SIG-M5 (cell line): ENCODE measurements at regions not wholly inside any gene's neighbourhood (a gene's known extent, or its start where the extent isn't known, plus 50 kb on each side); places are given as distances from the start of the nearest gene placed in this dataset.
"Not testable (repeated sequence)": the region's sequence is repeated elsewhere in the genome, so short reads cannot be mapped to it uniquely, and the experiment has no call there.

Source experiments
- DNase-seq: peaks from one replicate; lab custom pipeline; 2025; lab: John Stamatoyannopoulos, UW

- DNase-seq = not testable (repeated sequence)
These were observed 492.9 kb upstream of the ARPP21 start for GRCh38 chr3:35146256-35147035.

GRCh38 chr3:35183927-35184675 is 455.2 kb upstream of the ARPP21 start:
- no peak for DNase-seq

GRCh38 chr3:35184775-35185174 is 454.6 kb upstream of the ARPP21 start:
- DNase-seq = no peak

GRCh38 chr3:35187908-35188307 is 451.4 kb upstream of the ARPP21 start:
- DNase-seq = no peak

- no peak for DNase-seq
These were observed 444.7 kb upstream of the ARPP21 start for GRCh38 chr3:35194666-35195065.

- DNase-seq = no peak
These were observed 440.5 kb upstream of the ARPP21 start for GRCh38 chr3:35198857-35199256.

- no peak for DNase-seq
These were observed 439.3 kb upstream of the ARPP21 start for GRCh38 chr3:35200056-35200455.

GRCh38 chr3:35201211-35201610 is 438.1 kb upstream of the ARPP21 start:
- no peak for DNase-seq

- DNase-seq = no peak
These were observed 423.5 kb upstream of the ARPP21 start for GRCh38 chr3:35215525-35216500.

GRCh38 chr3:35216501-35217266 is 422.6 kb upstream of the ARPP21 start:
- DNase-seq = no peak

- no peak for DNase-seq
These were observed 415.5 kb upstream of the ARPP21 start for GRCh38 chr3:35223632-35224394.

GRCh38 chr3:35224565-35225295 is 414.6 kb upstream of the ARPP21 start:
- no peak for DNase-seq

GRCh38 chr3:35241236-35241635 is 398.1 kb upstream of the ARPP21 start:
- no peak for DNase-seq

GRCh38 chr3:35254917-35255316 is 384.4 kb upstream of the ARPP21 start:
- DNase-seq = no peak

GRCh38 chr3:35257641-35258040 is 381.7 kb upstream of the ARPP21 start:
- DNase-seq = no peak

- no peak for DNase-seq
These were observed 376.9 kb upstream of the ARPP21 start for GRCh38 chr3:35262406-35262805.

- DNase-seq = no peak
These were observed 375.8 kb upstream of the ARPP21 start for GRCh38 chr3:35263477-35263876.

GRCh38 chr3:35266065-35266464 is 373.3 kb upstream of the ARPP21 start:
- DNase-seq = not testable (repeated sequence)

GRCh38 chr3:35275768-35276167 is 363.6 kb upstream of the ARPP21 start:
- no peak for DNase-seq

- no peak for DNase-seq
These were observed 362.8 kb upstream of the ARPP21 start for GRCh38 chr3:35276568-35276967.
